Hepatic stellate cell (primary cell): ENCODE measurements at regions not wholly inside any gene's neighbourhood (a gene's known extent, or its start where the extent isn't known, plus 50 kb on each side); places are given as distances from the start of the nearest gene placed in this dataset.

ENCODE experiments used
- DNase-seq: peaks from one replicate; pipeline ENCODE4 v3.0.0; 2011; ENCODE audit warnings: low spot score

- DNase-seq, result no peak
Measured at GRCh38 chr10:33812586-33812985, 478.1 kb upstream of the NRP1 start.

DNA sequence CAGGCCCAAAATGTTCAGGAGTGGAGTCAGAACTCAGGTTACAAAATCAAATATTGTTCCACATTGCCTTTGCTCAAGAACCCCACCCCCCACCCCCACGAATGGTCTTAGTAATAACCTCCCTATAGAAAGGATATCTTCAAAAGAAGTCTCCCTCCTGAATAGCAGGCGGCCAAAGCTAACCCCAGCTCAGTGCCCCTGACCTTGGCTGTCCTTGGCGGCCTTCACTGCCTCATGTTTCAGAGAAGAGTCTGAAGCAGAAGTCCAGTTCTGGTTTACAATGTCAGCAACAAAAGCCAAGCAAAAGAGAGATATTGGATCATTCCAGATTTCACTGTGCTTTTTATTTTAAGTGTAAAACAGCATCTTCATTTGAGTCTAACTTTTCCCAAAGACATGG is 476.5 kb upstream of the NRP1 start:
- DNase-seq, result no peak

- no peak for DNase-seq
Measured at GRCh38 chr10:33809732-33810131, 475.3 kb upstream of the NRP1 start.

- DNase-seq, result no peak
Measured at GRCh38 chr10:33808475-33808874, 474.0 kb upstream of the NRP1 start.

GRCh38 chr10:33807531-33808359 is 473.3 kb upstream of the NRP1 start:
- no peak for DNase-seq

- no peak for DNase-seq
Measured at GRCh38 chr10:33805831-33806230, 471.4 kb upstream of the NRP1 start.

GRCh38 chr10:33804584-33804983 is 470.1 kb upstream of the NRP1 start:
- no peak for DNase-seq

GRCh38 chr10:33803248-33803647 is 468.8 kb upstream of the NRP1 start:
- no peak for DNase-seq

DNA sequence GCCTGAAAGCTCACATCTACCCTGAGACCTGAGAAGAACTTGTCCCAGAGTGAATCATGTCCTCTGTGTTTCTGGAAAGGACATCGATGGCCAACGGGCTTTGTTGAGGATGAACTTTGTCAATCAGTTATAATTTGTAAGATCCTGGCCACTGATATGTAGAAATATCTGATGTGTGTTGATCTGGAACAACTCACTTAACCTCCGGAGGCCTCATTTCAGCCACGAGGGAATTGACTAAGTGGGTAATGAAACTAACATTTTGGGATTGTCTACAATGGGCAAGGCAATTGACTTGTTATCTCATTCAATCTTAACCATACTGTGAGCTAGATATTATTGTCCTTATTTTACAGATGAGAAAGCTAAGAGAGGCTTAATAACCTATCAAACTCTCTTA is 468.1 kb upstream of the NRP1 start:
- DNase-seq, result no peak

DNA sequence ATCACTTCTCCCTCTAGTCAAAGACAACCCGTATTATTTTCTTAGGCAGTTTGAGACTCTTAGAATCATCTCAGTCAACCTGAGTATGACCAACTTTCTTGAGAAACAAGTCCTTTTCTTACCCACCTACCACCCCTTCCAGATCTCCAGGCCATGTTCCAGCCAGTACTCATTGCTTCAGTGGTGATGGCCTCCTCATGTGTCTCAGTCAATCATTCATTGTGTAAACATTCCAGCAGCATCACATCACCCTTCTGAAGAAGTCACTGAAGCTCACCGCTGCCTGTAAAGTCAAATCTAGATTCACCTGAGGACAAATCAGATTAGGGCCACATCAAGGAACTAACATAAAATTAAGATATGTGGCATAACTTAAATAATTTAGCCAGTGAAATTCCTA is 467.2 kb upstream of the NRP1 start:
- DNase-seq, result no peak

DNA sequence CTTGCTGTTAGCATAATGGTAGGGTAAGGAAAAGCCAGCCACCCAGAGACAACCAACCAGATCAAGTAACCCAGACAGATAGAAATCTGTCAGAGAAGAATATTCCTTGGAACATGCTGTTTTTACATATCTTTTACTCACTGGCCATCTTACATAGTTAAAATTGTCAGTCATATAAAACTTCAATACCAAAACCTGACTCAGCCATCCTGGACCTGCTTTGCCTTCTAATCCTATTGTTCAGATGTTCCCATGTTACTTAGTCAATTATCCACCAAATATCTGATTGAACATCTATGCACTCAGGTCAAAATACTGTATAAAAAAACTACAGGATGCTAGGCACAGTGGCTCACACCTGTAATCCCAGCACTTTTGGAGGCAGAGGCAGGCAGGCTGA is 466.5 kb upstream of the NRP1 start:
- no peak for DNase-seq

DNA sequence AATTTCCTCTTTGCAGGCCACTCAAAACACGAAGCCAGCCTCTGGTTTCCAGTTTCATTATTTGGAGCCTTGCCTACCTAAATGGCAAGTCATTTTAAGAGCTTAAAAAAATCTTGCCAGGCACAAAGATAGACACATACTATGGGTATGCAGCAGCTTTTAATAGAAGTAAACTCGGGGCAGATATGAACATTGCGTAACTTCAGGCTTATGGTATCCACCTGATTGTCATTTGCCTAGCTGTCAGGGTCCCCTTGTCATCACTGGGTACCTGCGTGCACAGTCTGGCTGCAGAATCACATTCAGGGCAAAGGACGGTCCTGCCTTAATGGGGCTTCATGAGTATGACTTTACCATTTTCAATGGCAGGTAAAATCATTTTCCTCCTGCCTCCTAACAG is 466.1 kb upstream of the NRP1 start:
- DNase-seq, result no peak

DNA sequence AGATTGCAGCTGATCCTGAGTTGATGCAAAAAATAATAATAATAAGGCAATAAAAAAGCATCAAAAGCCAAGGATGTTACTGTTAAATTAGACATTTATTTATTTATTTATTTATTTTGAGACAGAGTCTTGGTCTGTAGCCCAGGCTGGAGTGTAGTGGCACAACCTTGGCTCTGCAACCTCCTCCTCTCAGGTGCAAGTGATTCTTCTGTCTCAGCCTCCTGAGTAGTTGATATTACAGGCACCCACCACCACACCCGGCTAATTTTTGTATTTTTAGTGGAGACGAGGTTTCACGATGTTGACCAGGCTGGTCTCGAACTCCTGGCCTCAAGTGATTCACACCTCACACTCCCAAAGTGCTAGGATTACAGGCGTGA is 465.5 kb upstream of the NRP1 start:
- no peak for DNase-seq

DNA sequence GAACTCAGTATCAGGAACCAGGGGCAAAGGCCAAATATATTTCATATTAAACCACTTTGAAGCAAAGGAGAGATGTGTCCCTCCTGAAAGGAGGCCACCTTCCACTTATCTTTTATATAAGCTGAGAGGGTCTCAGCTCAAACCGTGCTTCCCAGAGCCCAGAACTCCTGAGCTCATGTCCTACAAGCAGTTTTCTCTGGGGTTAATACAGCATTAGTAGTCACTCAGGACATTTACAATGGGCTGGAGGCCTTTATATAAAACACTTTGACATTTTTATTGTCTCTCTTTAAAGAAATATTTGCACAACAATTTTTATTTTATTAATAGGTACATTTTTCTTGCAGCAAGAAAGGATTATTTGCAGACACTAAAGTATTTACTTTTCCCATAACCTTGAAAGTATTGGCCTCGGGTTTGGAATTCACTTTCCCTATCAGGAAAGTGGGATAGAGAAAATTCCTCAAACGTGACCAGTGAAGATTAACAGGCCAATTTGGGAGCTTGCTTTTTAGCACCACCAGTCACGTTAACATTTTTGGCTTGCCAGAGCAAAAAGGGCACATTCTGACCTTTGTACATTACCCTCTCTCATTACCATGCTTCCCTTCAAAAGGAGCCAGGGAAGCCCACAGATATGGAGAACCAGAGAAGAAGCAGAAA is 464.9 kb upstream of the NRP1 start:
- no peak for DNase-seq

DNA sequence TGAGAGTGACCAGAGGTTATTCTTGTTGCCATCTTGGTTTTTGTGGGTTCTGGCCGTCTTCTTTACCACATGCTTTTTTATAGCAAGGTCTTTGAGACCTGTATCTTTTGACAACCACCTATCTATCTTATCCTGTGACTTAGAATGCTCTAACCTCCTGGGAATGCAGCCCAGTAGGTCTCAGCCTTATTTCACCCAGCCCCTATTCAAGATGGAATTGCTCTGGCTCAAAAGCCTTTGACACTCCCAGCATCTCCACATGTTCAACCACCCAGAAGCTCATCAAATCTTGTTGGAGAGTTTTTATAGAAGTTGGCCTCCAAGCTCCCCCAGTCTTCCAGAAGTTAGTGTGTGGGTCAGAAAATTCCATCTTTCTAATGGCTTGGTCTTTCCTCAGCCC is 464.3 kb upstream of the NRP1 start:
- no peak for DNase-seq

DNA sequence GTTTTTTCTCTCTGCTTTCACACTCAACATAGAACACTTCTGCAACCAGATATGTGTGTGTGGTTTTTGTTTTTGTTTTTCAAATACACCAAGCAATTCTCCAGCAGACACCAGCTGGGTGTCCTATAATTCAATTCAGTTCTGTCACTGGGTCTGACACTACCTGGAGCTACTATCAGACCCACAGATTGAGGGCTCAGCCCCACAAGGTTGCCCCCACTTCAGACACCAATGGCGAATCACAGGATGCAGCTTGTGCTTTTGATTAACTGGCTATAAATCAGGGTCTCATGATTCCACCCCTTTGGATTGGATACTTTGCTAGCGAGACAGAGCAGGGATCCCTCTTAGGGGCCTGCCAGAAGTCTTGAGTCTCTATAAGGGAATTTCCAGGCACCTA is 462.2 kb upstream of the NRP1 start:
- DNase-seq, result no peak

- no peak for DNase-seq
Measured at GRCh38 chr10:33795529-33795928, 461.1 kb upstream of the NRP1 start.

DNA sequence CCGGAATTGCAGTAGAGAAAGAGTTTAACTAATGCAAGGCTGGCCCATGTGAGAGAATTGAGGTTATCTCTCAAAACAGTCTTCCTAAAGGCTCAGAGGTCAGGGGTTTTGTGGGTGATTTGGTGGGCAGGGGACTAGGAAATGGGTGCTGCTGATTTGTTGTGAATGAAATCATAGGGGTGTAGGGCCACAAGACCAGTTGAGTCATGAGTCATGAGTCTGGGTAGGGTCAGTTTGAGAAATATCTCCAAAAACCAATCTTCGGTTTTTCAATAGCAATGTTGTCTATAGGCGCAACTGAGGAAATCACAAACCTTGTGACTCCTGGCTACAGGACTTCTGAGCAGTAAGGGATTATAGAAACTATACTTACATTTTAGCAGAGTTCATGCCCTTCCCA is 460.0 kb upstream of the NRP1 start:
- DNase-seq, result no peak

DNA sequence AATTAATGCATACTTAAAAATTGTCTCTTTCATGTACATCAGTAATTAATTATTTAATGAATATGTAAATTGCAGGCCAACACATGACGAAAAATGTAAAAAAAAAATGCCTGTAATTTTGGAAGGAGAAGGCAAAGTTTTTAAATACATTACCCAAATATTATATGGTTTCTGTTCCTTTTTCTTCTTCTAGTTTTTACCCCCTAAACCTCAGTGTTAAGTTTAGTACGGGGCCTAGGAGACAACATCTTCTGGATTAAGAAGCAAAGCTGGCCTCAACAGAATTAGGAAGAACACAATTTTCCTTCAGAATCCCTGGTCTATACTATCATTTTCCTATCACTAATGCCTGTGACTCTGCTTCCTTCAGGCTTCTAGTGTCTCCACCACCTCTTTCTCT is 459.3 kb upstream of the NRP1 start:
- DNase-seq, result no peak

DNA sequence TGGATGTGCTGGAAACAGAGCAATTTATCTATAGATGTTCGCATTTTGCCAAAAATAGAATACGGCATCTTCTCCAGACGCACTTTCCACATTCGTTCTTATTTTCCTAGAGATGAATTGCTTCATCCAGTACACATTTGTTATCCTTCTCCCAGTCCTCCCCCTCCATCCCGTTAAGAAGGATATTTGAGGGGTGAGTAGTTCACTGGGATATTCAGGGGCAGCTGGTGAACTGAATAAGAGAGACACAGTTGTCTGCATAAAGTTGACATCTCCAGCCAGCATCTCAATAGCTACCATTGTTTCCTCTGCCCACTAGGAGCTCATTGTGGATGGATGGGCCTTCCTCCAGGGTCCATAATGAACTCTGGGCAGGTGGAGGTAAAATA is 456.8 kb upstream of the NRP1 start:
- peak; percentile 10 for DNase-seq

DNA sequence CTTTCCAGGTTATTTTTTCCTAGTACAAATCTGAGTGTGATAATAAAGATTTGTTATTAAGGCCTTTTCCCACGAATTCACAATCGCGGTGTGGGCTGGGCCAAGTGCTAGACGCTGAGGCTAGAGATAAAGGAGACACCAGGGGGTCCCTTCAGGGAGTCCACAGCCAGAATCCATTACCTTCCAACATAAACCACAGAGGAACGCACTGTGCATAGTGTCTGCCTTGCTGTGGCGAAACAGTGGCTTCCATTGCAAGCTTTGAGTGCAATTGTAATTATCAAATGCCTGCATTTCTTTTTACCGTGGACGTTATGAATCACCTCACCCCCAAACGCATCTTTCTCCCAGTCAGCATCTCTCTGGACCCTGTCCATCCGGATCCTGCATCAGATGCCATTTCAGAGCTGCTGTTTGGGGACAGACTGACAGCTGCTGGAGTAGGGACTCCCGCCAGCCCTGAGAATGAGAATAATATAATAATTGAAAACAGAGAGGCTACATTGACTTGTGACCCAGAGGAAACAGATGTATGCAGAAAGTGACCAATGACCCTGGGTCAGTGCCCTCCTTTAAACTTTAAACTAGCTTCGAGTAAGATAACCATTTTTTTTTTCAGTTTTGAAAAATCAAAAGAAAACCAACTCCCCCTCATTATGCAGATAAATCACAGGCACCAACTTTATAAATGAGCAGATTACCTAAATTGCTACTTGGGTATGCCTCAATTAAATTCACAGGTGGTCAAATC is 456.2 kb upstream of the NRP1 start:
- DNase-seq, result no peak

- DNase-seq, result no peak
Measured at GRCh38 chr10:33783557-33783956, 449.1 kb upstream of the NRP1 start.

DNA sequence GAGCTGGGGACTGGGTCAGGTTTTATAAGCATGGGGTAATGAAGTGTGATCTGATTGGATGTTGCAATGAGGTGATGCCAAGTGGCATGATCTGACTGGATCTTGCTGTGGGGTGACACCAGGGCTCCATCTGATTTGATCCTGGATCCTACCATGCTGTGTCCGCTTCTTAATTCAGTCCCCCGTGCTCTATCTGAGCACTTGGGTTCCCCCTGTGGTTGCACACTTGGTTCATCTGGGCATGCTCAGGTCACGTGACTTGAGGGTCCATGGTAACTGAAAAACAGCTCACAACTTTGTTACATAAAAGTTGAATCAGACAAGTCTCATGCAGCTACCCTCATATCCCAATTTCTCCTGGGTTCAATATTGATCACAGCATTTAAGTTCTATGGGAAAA is 448.6 kb upstream of the NRP1 start:
- DNase-seq, result no peak
